ENCODE measurements at regions not wholly inside any gene's neighbourhood (a gene's known extent, or its start where the extent isn't known, plus 50 kb on each side); places are given as distances from the start of the nearest gene placed in this dataset.

DNA sequence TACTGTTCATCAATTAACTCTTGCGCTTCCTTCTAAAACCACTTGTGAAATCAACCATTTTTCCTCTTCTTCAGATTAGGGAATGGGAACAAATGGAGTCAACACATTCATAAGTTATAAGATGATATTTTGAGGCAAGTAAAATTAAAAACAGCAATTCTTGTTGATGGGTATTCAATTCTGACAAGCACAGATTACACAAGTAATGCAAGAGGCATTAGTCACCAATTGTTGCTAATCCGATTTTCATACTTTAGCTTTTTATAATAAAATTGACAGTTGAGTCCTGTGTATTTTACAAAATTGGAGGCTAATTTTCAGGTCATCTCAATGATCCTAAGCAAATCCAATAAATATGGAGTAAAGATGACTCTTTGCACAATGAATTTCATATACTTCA, 918.4 kb upstream of the SOX9 start:
- TF ChIP-seq, protein P1, sequence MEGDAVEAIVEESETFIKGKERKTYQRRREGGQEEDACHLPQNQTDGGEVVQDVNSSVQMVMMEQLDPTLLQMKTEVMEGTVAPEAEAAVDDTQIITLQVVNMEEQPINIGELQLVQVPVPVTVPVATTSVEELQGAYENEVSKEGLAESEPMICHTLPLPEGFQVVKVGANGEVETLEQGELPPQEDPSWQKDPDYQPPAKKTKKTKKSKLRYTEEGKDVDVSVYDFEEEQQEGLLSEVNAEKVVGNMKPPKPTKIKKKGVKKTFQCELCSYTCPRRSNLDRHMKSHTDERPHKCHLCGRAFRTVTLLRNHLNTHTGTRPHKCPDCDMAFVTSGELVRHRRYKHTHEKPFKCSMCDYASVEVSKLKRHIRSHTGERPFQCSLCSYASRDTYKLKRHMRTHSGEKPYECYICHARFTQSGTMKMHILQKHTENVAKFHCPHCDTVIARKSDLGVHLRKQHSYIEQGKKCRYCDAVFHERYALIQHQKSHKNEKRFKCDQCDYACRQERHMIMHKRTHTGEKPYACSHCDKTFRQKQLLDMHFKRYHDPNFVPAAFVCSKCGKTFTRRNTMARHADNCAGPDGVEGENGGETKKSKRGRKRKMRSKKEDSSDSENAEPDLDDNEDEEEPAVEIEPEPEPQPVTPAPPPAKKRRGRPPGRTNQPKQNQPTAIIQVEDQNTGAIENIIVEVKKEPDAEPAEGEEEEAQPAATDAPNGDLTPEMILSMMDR (conservative IDR thresholded peaks at IDR 0.05; ENCODE audit: low read depth, low read length), result no peak
- TF ChIP-seq, protein P2, sequence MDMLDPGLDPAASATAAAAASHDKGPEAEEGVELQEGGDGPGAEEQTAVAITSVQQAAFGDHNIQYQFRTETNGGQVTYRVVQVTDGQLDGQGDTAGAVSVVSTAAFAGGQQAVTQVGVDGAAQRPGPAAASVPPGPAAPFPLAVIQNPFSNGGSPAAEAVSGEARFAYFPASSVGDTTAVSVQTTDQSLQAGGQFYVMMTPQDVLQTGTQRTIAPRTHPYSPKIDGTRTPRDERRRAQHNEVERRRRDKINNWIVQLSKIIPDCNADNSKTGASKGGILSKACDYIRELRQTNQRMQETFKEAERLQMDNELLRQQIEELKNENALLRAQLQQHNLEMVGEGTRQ (IDR thresholded peaks at IDR 0.05; ENCODE audit: low read depth, low read length), result no peak

Data from IMR-90 (cell line).